ENCODE measurements at regions not wholly inside any gene's neighbourhood (a gene's known extent, or its start where the extent isn't known, plus 50 kb on each side); places are given as distances from the start of the nearest gene placed in this dataset.

DNA sequence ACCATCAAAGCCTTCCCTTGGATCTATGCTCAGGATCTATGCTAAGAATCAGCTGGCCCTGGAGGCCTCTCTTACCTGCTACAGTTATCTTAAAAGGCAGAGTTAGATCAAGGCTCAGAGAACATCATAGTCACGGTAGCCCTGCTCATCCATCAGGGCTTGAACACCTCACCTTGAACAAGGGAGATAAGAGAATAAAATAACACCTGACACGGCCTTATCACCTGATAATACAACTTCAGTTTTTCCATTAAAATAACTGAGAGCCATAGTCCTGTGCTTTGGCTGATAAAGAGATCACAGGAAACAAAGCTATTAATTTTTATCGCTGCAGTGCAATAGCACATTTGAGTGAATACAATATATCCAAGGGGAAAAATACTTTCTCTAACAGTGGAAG is 85.6 kb upstream of the LPP start:
- ATAC-seq: no peak

DNA sequence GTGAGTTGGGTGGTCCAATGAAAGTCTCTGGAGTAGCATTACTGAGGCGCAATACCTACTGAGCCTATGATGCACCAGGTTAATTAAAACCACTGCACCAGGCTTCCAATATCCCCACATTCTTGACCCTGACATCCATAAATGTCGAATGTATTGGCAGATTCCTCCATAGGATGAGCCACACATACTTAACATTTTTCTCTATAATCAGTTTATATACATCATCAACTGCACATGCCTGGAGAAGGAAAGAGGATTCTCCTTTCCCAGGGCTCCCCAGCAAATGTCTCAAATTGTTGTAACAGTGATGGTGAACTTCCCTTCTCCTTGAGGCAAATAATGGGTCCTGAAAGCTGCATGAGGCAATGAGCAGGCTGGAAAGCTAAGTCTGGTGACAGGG is 82.3 kb upstream of the LPP start:
- H3K27me3 Mint-ChIP-seq: no peaks in the 10 kb centered on the region
- no peak for ATAC-seq
- no peak overlapping the region for H3K27ac Mint-ChIP-seq
- no peaks in the 10 kb centered on the region for H3K36me3 Mint-ChIP-seq
- H3K4me3 Mint-ChIP-seq: no peak overlapping the region
- no peaks in the 10 kb centered on the region for H3K9me3 Mint-ChIP-seq
- no peaks in the 10 kb centered on the region for H3K4me1 Mint-ChIP-seq

More for the DNA sequence above, 85.6 kb upstream of the LPP start:
- Mint-ChIP-seq H3K4me3 (no peak overlapping the region), H3K27ac (no peak overlapping the region), H3K36me3 (no peaks in the 10 kb centered on the region), H3K4me1 (no peaks in the 10 kb centered on the region), H3K9me3 (no peaks in the 10 kb centered on the region), H3K27me3 (no peaks in the 10 kb centered on the region)

DNA sequence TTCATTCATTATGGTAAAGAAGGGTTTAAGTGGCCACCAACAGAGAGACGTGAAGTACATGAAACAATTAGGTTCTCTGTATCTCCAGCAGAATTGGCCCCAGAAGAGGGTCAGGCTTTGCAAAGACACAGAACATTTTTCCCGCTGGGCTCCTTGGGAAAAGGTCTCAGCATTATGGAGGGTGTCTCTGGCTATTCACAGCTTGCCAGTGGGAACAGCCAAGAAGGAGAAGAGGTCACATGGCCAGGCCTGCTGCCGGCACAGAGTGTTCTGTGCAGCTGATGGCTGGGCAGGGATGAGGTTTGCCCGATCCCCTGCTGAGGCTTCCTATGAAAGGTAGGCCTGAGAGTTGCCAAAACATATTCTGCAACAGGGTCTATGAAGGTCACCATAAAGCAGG is 77.8 kb upstream of the LPP start:
- H3K4me1 Mint-ChIP-seq: no peaks in the 10 kb centered on the region
- H3K36me3 Mint-ChIP-seq: no peaks in the 10 kb centered on the region

DNA sequence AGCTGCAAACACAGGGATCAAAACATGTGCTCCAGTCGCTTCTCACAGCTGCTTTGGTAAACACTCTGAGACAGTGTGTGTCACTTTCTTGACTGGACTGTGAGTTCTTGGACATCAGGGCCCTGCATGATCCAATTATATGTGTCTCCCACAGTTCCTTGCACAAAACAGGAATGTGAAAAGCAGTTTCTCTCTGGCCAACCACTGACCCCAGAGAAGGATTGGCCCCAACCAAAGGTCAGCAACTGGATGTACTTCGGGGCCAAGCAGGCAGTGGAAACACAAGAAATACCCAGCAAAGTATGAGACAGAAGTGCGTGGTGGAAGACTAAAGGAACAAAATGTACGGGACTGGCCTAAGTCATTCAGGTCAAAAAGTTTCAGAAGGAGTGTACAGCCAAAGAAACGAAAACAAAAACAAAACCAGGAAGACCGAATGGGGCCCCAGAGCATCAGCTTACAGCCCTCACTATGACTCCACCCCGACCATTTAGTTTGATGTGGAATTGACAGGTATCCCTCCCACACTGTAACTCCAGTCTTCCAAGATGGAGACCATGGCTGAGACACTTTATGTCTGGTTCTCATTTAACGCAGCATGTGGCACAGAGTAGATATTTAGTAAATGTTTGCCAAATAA is 76.7 kb upstream of the LPP start:
- Mint-ChIP-seq H3K27me3 (no peaks in the 10 kb centered on the region), H3K9me3 (peaks cover 7% of the 10 kb centered on the region), H3K27ac (no peak overlapping the region), H3K36me3 (no peaks in the 10 kb centered on the region), H3K4me3 (no peak overlapping the region), H3K4me1 (no peaks in the 10 kb centered on the region)
- no peak for ATAC-seq

More for the DNA sequence above, 77.8 kb upstream of the LPP start:
- Mint-ChIP-seq H3K9me3 (peaks cover 7% of the 10 kb centered on the region), H3K27ac (no peak overlapping the region), H3K4me3 (no peak overlapping the region), H3K27me3 (no peaks in the 10 kb centered on the region)
- ATAC-seq: no peak

DNA sequence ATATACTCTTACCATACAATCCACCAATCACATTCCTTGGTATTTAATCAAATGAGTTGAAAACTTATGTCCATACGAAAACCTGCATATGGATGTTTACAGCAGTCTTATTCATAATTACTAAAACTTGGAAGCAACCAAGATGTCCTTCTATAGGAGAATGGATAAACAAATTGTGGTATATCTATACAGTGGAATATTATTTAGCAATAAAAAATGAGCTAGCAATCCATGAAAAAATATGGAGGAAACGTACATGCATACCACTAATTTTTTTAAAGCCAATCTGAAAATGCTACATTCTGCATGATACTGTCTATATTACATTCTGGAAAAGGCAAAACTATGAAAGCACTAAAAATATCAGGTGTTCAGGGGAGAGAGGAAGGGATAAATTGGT is 73.9 kb upstream of the LPP start:
- no peak for ATAC-seq
- H3K9me3 Mint-ChIP-seq: peaks cover 7% of the 10 kb centered on the region
- no peak overlapping the region for H3K4me3 Mint-ChIP-seq
- no peaks in the 10 kb centered on the region for H3K36me3 Mint-ChIP-seq
- no peak overlapping the region for H3K27ac Mint-ChIP-seq
- H3K4me1 Mint-ChIP-seq: peaks cover 6% of the 10 kb centered on the region
- no peaks in the 10 kb centered on the region for H3K27me3 Mint-ChIP-seq

DNA sequence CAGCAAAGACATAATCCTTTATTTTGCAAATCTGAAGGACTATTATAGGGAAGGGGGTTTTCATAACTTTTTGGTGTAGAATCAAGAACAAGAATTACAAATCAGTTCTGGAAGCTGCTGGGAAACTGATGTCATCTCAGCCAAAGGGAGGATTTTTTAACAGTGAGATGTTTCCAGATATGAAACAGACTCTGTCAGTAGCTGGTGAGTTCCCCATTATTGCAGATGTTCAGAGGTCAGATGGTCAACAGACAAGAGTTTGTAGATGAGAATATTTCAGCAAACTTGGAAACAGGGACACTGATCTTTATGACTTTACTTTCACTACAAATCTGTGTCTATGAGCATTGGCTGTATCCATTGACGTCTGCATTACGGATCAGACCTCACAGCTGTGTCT is 71.9 kb upstream of the LPP start:
- H3K4me1 Mint-ChIP-seq: peaks cover 20% of the 10 kb centered on the region
- H3K4me3 Mint-ChIP-seq: no peak overlapping the region
- peak overlapping the region; percentile 39 for H3K27ac Mint-ChIP-seq
- no peaks in the 10 kb centered on the region for H3K36me3 Mint-ChIP-seq
- ATAC-seq: no peak
- peaks cover 7% of the 10 kb centered on the region for H3K9me3 Mint-ChIP-seq
- H3K27me3 Mint-ChIP-seq: no peaks in the 10 kb centered on the region

DNA sequence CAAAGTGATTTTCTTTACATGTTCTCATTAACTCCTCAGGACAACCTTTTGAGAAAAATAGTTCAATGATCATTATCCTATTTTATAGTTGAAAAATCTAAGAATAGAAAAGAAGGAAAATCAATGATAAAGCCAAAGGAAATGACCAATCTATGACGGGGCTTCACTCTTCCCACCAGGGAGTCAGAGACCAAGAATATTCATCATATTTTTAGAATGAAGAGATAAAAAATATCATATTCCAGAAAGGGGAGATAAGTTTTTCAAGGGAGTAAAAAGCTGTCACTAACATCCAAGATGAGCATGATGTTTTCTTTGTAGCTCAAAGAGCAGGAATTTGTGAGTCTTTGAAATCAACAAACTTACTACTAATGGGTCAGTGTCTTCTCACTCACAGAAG is 71.5 kb upstream of the LPP start:
- peak overlapping the region; percentile 39 for H3K27ac Mint-ChIP-seq
- H3K9me3 Mint-ChIP-seq: peaks cover 7% of the 10 kb centered on the region
- H3K4me1 Mint-ChIP-seq: peaks cover 20% of the 10 kb centered on the region
- H3K27me3 Mint-ChIP-seq: no peaks in the 10 kb centered on the region
- ATAC-seq: no peak
- no peaks in the 10 kb centered on the region for H3K36me3 Mint-ChIP-seq
- no peak overlapping the region for H3K4me3 Mint-ChIP-seq

DNA sequence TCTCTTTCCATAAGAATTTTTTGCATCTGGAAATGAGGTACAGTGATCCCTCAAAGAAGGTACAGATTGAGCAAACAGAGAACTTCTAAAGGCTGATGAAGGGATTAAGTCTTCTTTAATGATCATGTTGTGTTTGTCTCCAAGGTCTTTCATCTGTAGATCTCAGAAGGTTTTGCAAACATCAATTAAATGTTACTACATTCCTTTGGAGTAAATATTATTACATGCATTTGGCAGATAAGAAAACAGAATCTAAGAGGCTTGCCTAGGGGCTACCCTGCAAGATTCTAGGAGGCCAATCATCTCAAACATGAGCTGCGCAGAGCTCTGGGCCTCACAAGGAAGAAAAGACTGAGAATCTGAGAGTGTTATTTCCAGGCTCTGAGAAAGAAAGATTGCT is 70.9 kb upstream of the LPP start:
- Mint-ChIP-seq H3K36me3 (no peaks in the 10 kb centered on the region), H3K9me3 (peaks cover 7% of the 10 kb centered on the region), H3K27me3 (no peaks in the 10 kb centered on the region), H3K4me1 (peaks cover 20% of the 10 kb centered on the region), H3K27ac (peak overlapping the region; percentile 39), H3K4me3 (no peak overlapping the region)
- ATAC-seq: no peak

DNA sequence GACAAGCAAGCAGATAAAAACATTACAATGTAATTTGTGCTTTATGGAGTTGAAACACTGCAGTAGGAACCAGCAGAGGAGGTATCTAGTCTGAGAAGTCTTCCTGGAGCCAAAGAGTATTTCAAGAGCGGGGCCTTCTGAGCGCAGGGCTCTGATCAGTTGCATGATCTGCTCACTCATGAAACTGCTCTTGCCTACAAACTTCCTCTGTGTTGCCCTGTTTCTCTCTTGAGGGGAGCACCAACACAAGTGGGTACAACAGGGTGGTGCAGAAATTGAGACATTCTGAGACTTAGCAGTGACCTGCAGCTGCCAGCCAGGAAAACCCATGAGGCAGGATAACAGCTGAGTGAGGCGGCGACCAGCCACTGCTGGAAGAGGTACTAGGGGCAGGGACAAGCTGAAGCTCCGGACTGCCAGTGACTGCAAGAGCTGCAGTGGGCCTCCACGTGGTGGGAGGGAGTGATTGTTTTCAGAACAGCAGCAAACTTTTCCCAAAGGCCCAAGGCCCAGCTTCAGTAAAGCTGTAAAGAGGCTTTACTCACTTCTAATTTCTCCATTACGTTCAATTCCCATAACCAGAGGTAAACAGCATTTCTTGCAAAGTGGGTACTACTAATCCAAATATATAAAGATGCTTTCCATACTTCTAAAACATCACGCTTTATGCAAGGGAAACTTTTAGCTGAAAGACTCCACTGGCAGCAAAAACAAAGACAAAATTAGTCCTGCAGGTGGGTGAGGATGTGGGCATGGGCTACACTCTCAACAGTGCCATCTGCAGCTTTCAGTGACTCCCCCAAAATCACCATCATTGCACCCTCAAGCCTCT is 69.0 kb upstream of the LPP start:
- Mint-ChIP-seq H3K36me3 (no peaks in the 10 kb centered on the region), H3K9me3 (peaks cover 4% of the 10 kb centered on the region), H3K27ac (no peak overlapping the region), H3K27me3 (no peaks in the 10 kb centered on the region), H3K4me3 (no peak overlapping the region), H3K4me1 (peaks cover 20% of the 10 kb centered on the region)
- ATAC-seq: peak; percentile 11

DNA sequence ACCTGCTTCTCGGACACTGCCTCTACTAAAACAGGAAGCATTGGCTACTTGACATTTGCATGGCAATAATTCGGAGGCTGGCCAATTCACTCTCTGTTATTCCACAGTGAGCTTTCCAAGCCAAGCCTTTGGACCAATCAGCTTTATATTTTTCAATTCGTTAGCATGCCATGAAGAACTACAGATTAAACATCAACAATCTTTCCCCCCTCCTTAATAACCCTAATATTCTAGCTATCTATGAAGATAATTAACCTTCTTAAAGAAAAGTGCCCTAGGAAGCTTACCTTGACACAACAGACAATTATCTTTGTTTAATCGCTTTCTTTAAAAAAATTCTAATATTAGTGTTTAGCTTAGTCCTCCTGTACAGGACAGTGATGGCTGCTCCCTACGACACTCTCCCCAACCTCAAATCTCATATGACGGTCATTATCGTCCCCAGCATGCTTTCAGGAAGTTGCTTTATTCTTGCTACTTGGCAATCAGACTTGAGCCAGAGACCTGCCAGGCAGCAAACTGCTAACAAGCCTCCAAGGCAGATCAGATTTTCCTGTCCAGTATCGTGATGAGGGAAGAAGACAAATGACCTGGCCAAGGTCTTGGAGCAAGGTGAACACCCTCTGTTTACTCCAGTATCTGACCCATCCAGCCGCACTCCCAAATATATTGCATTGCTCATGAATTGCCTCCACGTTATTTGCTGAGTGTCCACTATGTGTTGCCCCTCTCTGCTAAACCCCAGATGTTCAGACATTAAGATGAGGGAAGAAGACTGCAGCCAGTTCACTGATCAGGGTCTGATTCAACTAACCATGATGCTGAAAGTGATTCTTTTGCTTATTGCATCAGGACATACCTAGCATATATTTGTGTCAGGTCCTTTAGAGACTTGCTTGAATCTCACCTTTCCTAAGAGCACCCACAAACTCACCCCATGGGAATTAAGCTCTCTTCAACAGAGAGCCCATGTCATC is 68.1 kb upstream of the LPP start:
- Mint-ChIP-seq H3K27me3 (no peaks in the 10 kb centered on the region), H3K9me3 (no peaks in the 10 kb centered on the region), H3K36me3 (no peaks in the 10 kb centered on the region), H3K27ac (no peak overlapping the region), H3K4me1 (peaks cover 20% of the 10 kb centered on the region), H3K4me3 (no peak overlapping the region)
- ATAC-seq: no peak

DNA sequence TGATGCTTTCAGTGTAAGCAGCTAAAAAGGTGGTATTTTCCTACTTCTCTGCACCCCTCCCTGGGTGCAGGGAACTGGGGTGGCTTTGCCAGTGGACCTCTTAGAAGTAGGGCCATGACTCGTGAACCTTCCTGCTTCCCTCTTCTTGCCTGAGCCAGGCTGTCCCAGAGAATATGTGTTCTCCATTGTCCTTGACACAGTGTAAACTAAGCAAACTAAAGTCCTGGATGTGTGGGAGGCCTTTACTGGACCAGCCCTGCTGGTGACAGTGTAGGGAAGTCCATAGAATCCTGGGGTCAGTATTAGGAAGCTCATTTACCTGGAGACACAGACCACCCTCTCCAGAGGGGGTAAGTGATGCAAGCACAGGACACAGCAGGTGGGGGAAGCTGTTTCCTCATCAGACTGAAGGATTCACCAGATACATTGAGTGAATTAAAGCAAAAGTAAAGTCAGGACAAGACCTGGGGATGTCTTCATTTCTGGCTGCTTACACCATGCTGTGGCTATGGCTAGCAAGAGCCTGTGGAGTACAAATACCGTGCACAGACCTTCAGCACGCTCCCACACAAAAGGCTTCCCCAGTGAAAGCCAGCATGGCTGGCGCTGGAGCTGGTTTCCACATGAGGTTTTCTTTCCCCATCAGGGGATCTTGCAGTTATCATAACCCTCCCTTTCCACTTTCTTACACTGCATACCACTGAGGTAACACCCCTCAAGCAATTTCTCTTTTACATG is 64.8 kb upstream of the LPP start:
- Mint-ChIP-seq H3K4me1 (peaks cover 30% of the 10 kb centered on the region), H3K36me3 (no peaks in the 10 kb centered on the region), H3K27me3 (no peaks in the 10 kb centered on the region), H3K4me3 (no peak overlapping the region), H3K9me3 (no peaks in the 10 kb centered on the region), H3K27ac (no peak overlapping the region)
- ATAC-seq: no peak

DNA sequence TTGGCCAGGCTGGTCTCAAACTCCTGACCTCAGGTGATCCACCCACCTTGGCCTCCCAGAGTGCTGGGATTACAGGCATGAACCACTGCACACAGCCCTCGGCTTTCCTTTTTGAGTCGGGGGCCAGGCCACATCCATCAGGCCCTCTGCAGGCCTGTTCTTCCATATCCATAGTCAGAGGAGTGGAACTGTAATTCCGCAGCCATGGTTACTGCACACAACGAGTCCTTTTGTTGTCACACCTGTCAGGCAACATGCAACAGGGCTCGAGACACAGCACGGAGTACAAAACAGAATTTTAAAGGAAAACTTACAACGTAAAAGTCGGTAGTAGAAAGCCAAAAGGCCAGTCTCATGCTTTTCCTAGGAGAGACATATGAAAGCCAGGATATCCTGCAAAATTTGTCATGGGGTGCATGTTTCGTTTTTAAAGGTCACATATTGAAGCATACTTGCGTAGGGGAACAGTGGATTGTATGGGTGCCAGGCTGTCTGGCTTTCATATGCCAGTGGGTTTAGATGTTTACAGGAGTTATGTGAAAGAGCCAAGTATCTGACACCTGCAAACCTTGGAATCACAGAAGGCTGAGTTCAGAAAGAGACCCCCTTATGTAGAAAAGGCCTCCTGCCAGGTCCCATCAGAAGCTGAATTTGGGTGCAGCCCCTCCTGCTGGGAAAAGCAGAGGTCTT is 63.2 kb upstream of the LPP start:
- Mint-ChIP-seq H3K4me1 (peaks cover 18% of the 10 kb centered on the region), H3K27ac (no peak overlapping the region), H3K9me3 (no peaks in the 10 kb centered on the region), H3K27me3 (no peaks in the 10 kb centered on the region), H3K4me3 (no peak overlapping the region), H3K36me3 (no peaks in the 10 kb centered on the region)
- no peak for ATAC-seq

DNA sequence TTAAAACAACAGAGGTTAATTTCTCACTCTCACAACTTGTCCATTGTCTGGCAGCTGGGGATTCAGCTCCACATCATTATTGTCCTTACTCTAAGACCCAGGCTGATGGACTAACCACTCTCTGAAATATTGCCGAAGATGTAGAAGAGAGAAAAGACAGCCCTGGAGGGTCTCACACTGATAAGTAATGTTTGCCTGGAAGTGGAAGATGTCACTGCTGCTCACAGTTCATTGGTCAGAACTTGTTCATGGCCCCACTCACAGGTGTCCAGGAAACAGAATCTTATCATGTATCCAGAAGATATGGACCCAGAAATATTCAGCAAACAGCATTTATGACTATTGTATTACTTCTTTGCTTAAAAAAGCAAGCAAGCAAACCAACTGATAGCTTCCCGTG is 62.2 kb upstream of the LPP start:
- no peak overlapping the region for H3K27ac Mint-ChIP-seq

DNA sequence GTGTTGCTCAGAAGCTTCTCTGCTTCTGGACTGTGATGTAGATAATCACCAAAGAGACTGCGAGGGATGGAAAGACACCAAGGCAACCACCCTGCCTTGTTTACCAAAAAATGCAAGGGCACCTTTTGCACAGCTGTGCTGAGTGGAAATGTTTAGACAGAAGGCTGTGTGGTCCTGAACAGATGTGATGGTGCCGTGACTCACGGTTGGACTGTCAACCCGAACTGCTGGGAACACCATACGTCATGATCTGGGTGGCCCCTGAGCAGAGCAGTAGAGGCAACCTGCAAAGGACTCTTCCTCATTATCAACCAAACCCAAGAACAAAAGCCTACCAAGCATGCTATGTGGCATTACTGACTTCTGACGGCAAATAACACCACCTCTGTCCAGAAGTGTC is 61.3 kb upstream of the LPP start:
- Mint-ChIP-seq H3K27me3 (no peaks in the 10 kb centered on the region), H3K27ac (peak overlapping the region; percentile 32), H3K36me3 (no peaks in the 10 kb centered on the region), H3K9me3 (no peaks in the 10 kb centered on the region), H3K4me1 (peaks cover 13% of the 10 kb centered on the region), H3K4me3 (no peak overlapping the region)
- ATAC-seq: peak; percentile 92

More for the DNA sequence above, 62.2 kb upstream of the LPP start:
- Mint-ChIP-seq H3K9me3 (no peaks in the 10 kb centered on the region), H3K27me3 (no peaks in the 10 kb centered on the region), H3K4me3 (no peak overlapping the region), H3K36me3 (no peaks in the 10 kb centered on the region), H3K4me1 (peaks cover 10% of the 10 kb centered on the region)
- ATAC-seq: no peak

Data from stimulated activated memory B cell treated with anti-CD40 and anti-IgM and Interleukin-4, amounts not matched to agents 10 μg/mL and 1 μg/mL and 100 μg/mL, for 72 hours (primary cell).